ENCODE measurements at regions not wholly inside any gene's neighbourhood (a gene's known extent, or its start where the extent isn't known, plus 50 kb on each side); places are given as distances from the start of the nearest gene placed in this dataset.
"Not testable (repeated sequence)": the region's sequence is repeated elsewhere in the genome, so short reads cannot be mapped to it uniquely, and the experiment has no call there.

GRCh38 chr7:149666360-149666945 lies 106.9 kb downstream of the ZNF467 start:
- Histone ChIP-seq H3K27ac (ENCODE audit: low read depth, low read length) (no peak overlapping the region), H3K4me1 (ENCODE audit: control insufficient read depth in 5 of 5, insufficient read depth in 5 of 5, low read length in 5 of 5) (peaks cover 0 to 11% (median 8%) of the 10 kb centered on the region in 5 donors), H3K9ac (ENCODE audit: low read length in 5 of 5) (no peak overlapping the region), H3K27me3 (ENCODE audit: control insufficient read depth in 5 of 5, insufficient read depth in 4 of 5, low read length in 5 of 5) (no peaks in the 10 kb centered on the region), H3K9me3 (ENCODE audit: control insufficient read depth in 5 of 5, low read length in 5 of 5) (no peaks in the 10 kb centered on the region), H3K4me3 (ENCODE audit: low read depth in 1 of 5, low read length in 5 of 5) (no peak overlapping the region), H3K36me3 (ENCODE audit: control insufficient read depth in 5 of 5, insufficient read depth in 5 of 5, low read length in 5 of 5) (no peaks in the 10 kb centered on the region)

- peaks cover 0 to 11% (median 7%) of the 10 kb centered on the region in 5 donors for H3K4me1 ChIP-seq (ENCODE audit: control insufficient read depth in 5 of 5, insufficient read depth in 5 of 5, low read length in 5 of 5)
- not testable (repeated sequence) for H3K27me3 ChIP-seq (ENCODE audit: control insufficient read depth in 5 of 5, insufficient read depth in 4 of 5, low read length in 5 of 5); H3K36me3 ChIP-seq (ENCODE audit: control insufficient read depth in 5 of 5, insufficient read depth in 5 of 5, low read length in 5 of 5); H3K9ac ChIP-seq (ENCODE audit: low read length in 5 of 5); H3K9me3 ChIP-seq (ENCODE audit: control insufficient read depth in 5 of 5, low read length in 5 of 5); H3K4me3 ChIP-seq (ENCODE audit: low read depth in 1 of 5, low read length in 5 of 5); H3K27ac ChIP-seq (ENCODE audit: low read depth, low read length)
Measured at GRCh38 chr7:149665618-149666017, 107.8 kb downstream of the ZNF467 start.

GRCh38 chr7:149664666-149665065 lies 108.7 kb downstream of the ZNF467 start:
- H3K36me3 ChIP-seq (ENCODE audit: control insufficient read depth in 5 of 5, insufficient read depth in 5 of 5, low read length in 5 of 5): no peaks in the 10 kb centered on the region
- H3K4me1 ChIP-seq (ENCODE audit: control insufficient read depth in 5 of 5, insufficient read depth in 5 of 5, low read length in 5 of 5): peaks cover 0 to 6% (median 4%) of the 10 kb centered on the region in 5 donors
- H3K9me3 ChIP-seq (ENCODE audit: control insufficient read depth in 5 of 5, low read length in 5 of 5): no peaks in the 10 kb centered on the region
- no peak overlapping the region for H3K4me3 ChIP-seq (ENCODE audit: low read depth in 1 of 5, low read length in 5 of 5)
- no peaks in the 10 kb centered on the region for H3K27me3 ChIP-seq (ENCODE audit: control insufficient read depth in 5 of 5, insufficient read depth in 4 of 5, low read length in 5 of 5)
- no peak overlapping the region for H3K9ac ChIP-seq (ENCODE audit: low read length in 5 of 5)
- no peak overlapping the region for H3K27ac ChIP-seq (ENCODE audit: low read depth, low read length)

GRCh38 chr7:149664176-149664575 lies 109.2 kb downstream of the ZNF467 start:
- no peaks in the 10 kb centered on the region for H3K36me3 ChIP-seq (ENCODE audit: control insufficient read depth in 5 of 5, insufficient read depth in 5 of 5, low read length in 5 of 5)
- H3K27ac ChIP-seq (ENCODE audit: low read depth, low read length): no peak overlapping the region
- no peak overlapping the region for H3K4me3 ChIP-seq (ENCODE audit: low read depth in 1 of 5, low read length in 5 of 5)

GRCh38 chr7:149662591-149663095 lies 110.7 kb downstream of the ZNF467 start:
- H3K9me3 ChIP-seq (ENCODE audit: control insufficient read depth in 5 of 5, low read length in 5 of 5): no peaks in the 10 kb centered on the region
- H3K36me3 ChIP-seq (ENCODE audit: control insufficient read depth in 5 of 5, insufficient read depth in 5 of 5, low read length in 5 of 5): no peaks in the 10 kb centered on the region
- H3K4me3 ChIP-seq (ENCODE audit: low read depth in 1 of 5, low read length in 5 of 5): peak overlapping the region in 1 of 5 donors; percentile 29
- H3K27me3 ChIP-seq (ENCODE audit: control insufficient read depth in 5 of 5, insufficient read depth in 4 of 5, low read length in 5 of 5): no peaks in the 10 kb centered on the region
- H3K9ac ChIP-seq (ENCODE audit: low read length in 5 of 5): no peak overlapping the region
- H3K4me1 ChIP-seq (ENCODE audit: control insufficient read depth in 5 of 5, insufficient read depth in 5 of 5, low read length in 5 of 5): peaks cover 0 to 6% (median 4%) of the 10 kb centered on the region in 5 donors
- H3K27ac ChIP-seq (ENCODE audit: low read depth, low read length): no peak overlapping the region

More at GRCh38 chr7:149664176-149664575, 109.2 kb downstream of the ZNF467 start:
- H3K27me3 ChIP-seq (ENCODE audit: control insufficient read depth in 5 of 5, insufficient read depth in 4 of 5, low read length in 5 of 5): no peaks in the 10 kb centered on the region
- no peaks in the 10 kb centered on the region for H3K9me3 ChIP-seq (ENCODE audit: control insufficient read depth in 5 of 5, low read length in 5 of 5)
- no peak overlapping the region for H3K9ac ChIP-seq (ENCODE audit: low read length in 5 of 5)
- H3K4me1 ChIP-seq (ENCODE audit: control insufficient read depth in 5 of 5, insufficient read depth in 5 of 5, low read length in 5 of 5): peaks cover 0 to 6% (median 4%) of the 10 kb centered on the region in 5 donors

GRCh38 chr7:149655784-149656183 lies 117.6 kb downstream of the ZNF467 start:
- H3K9me3 ChIP-seq (ENCODE audit: control insufficient read depth in 5 of 5, low read length in 5 of 5): peaks cover 0 to 3% (median 0%) of the 10 kb centered on the region in 5 donors
- no peaks in the 10 kb centered on the region for H3K4me1 ChIP-seq (ENCODE audit: control insufficient read depth in 5 of 5, insufficient read depth in 5 of 5, low read length in 5 of 5)
- H3K36me3 ChIP-seq (ENCODE audit: control insufficient read depth in 5 of 5, insufficient read depth in 5 of 5, low read length in 5 of 5): no peaks in the 10 kb centered on the region
- no peak overlapping the region for H3K27ac ChIP-seq (ENCODE audit: low read depth, low read length)
- no peak overlapping the region for H3K9ac ChIP-seq (ENCODE audit: low read length in 5 of 5)
- H3K27me3 ChIP-seq (ENCODE audit: control insufficient read depth in 5 of 5, insufficient read depth in 4 of 5, low read length in 5 of 5): no peaks in the 10 kb centered on the region
- no peak overlapping the region for H3K4me3 ChIP-seq (ENCODE audit: low read depth in 1 of 5, low read length in 5 of 5)

GRCh38 chr7:149654588-149654987 lies 118.8 kb downstream of the ZNF467 start:
- Histone ChIP-seq H3K9ac (ENCODE audit: low read length in 5 of 5) (no peak overlapping the region), H3K4me1 (ENCODE audit: control insufficient read depth in 5 of 5, insufficient read depth in 5 of 5, low read length in 5 of 5) (no peaks in the 10 kb centered on the region), H3K9me3 (ENCODE audit: control insufficient read depth in 5 of 5, low read length in 5 of 5) (peaks cover 0 to 3% (median 0%) of the 10 kb centered on the region in 5 donors), H3K36me3 (ENCODE audit: control insufficient read depth in 5 of 5, insufficient read depth in 5 of 5, low read length in 5 of 5) (no peaks in the 10 kb centered on the region), H3K27me3 (ENCODE audit: control insufficient read depth in 5 of 5, insufficient read depth in 4 of 5, low read length in 5 of 5) (no peaks in the 10 kb centered on the region), H3K4me3 (ENCODE audit: low read depth in 1 of 5, low read length in 5 of 5) (no peak overlapping the region), H3K27ac (ENCODE audit: low read depth, low read length) (no peak overlapping the region)

- not testable (repeated sequence) for H3K4me3 ChIP-seq (ENCODE audit: low read depth in 1 of 5, low read length in 5 of 5); H3K9me3 ChIP-seq (ENCODE audit: control insufficient read depth in 5 of 5, low read length in 5 of 5); H3K9ac ChIP-seq (ENCODE audit: low read length in 5 of 5); H3K27me3 ChIP-seq (ENCODE audit: control insufficient read depth in 5 of 5, insufficient read depth in 4 of 5, low read length in 5 of 5); H3K4me1 ChIP-seq (ENCODE audit: control insufficient read depth in 5 of 5, insufficient read depth in 5 of 5, low read length in 5 of 5); H3K27ac ChIP-seq (ENCODE audit: low read depth, low read length); H3K36me3 ChIP-seq (ENCODE audit: control insufficient read depth in 5 of 5, insufficient read depth in 5 of 5, low read length in 5 of 5)
Measured at GRCh38 chr7:149650190-149650589, 123.2 kb downstream of the ZNF467 start.

GRCh38 chr7:149644754-149645153 lies 128.6 kb downstream of the ZNF467 start:
- Histone ChIP-seq H3K36me3 (ENCODE audit: control insufficient read depth in 5 of 5, insufficient read depth in 5 of 5, low read length in 5 of 5) (no peaks in the 10 kb centered on the region), H3K9ac (ENCODE audit: low read length in 5 of 5) (no peak overlapping the region), H3K4me3 (ENCODE audit: low read depth in 1 of 5, low read length in 5 of 5) (no peak overlapping the region), H3K4me1 (ENCODE audit: control insufficient read depth in 5 of 5, insufficient read depth in 5 of 5, low read length in 5 of 5) (no peaks in the 10 kb centered on the region), H3K9me3 (ENCODE audit: control insufficient read depth in 5 of 5, low read length in 5 of 5) (no peaks in the 10 kb centered on the region), H3K27me3 (ENCODE audit: control insufficient read depth in 5 of 5, insufficient read depth in 4 of 5, low read length in 5 of 5) (no peaks in the 10 kb centered on the region), H3K27ac (ENCODE audit: low read depth, low read length) (no peak overlapping the region)

GRCh38 chr7:149642589-149642988 lies 130.8 kb downstream of the ZNF467 start:
- no peak overlapping the region for H3K4me3 ChIP-seq (ENCODE audit: low read depth in 1 of 5, low read length in 5 of 5)
- H3K4me1 ChIP-seq (ENCODE audit: control insufficient read depth in 5 of 5, insufficient read depth in 5 of 5, low read length in 5 of 5): no peaks in the 10 kb centered on the region
- H3K27ac ChIP-seq (ENCODE audit: low read depth, low read length): no peak overlapping the region
- H3K9me3 ChIP-seq (ENCODE audit: control insufficient read depth in 5 of 5, low read length in 5 of 5): no peaks in the 10 kb centered on the region
- peaks cover 0 to 10% (median 8%) of the 10 kb centered on the region in 5 donors for H3K27me3 ChIP-seq (ENCODE audit: control insufficient read depth in 5 of 5, insufficient read depth in 4 of 5, low read length in 5 of 5)
- no peaks in the 10 kb centered on the region for H3K36me3 ChIP-seq (ENCODE audit: control insufficient read depth in 5 of 5, insufficient read depth in 5 of 5, low read length in 5 of 5)
- no peak overlapping the region for H3K9ac ChIP-seq (ENCODE audit: low read length in 5 of 5)

Measured in subcutaneous abdominal adipose tissue (tissue), 5 donors.